ENCODE measurements at regions not wholly inside any gene's neighbourhood (a gene's known extent, or its start where the extent isn't known, plus 50 kb on each side); places are given as distances from the start of the nearest gene placed in this dataset.

- H3K27ac Mint-ChIP-seq: no peak overlapping the region
- H3K9me3 Mint-ChIP-seq (ENCODE audit: low read depth): peaks cover 27% of the 10 kb centered on the region
- no peak for TF ChIP-seq CTCF (IDR thresholded peaks at IDR 0.05; ENCODE audit: unreplicated experiment)
- no peak overlapping the region for H3K4me3 Mint-ChIP-seq (ENCODE audit: low read depth)
- H3K27me3 Mint-ChIP-seq: no peaks in the 10 kb centered on the region
- H3K36me3 Mint-ChIP-seq (ENCODE audit: insufficient read depth): peaks cover 2% of the 10 kb centered on the region
- H3K4me1 Mint-ChIP-seq (ENCODE audit: low read depth): no peaks in the 10 kb centered on the region
- DNase-seq (ENCODE audit: low spot score, unreplicated experiment): no peak
Measured at GRCh38 chr15:81466741-81467140, 92.7 kb upstream of the TMC3 start.

DNA sequence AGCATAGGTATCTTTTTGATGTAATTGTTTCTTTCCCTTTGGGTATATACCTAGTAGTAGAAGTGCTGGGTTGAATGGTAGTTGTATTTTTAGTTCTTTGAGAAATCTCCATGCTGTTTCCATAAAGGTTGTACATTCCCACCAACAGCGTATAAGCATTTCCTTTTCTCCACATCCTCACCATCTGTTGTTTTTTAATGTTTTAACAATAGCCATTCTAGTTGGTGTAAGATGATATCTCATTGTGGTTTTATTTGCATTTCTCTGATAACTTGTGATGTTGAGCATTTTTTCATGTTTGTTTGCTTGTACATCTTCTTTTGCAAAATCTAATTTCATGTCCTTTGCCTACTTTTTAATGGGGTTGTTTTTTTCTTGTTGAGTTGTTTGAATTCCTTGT is 80.0 kb upstream of the TMC3 start:
- DNase-seq (ENCODE audit: low spot score, unreplicated experiment): no peak
- H3K9me3 Mint-ChIP-seq (ENCODE audit: low read depth): no peaks in the 10 kb centered on the region

GRCh38 chr15:81450721-81451120 is 76.7 kb upstream of the TMC3 start:
- no peak overlapping the region for H3K4me3 Mint-ChIP-seq (ENCODE audit: low read depth)
- H3K36me3 Mint-ChIP-seq (ENCODE audit: insufficient read depth): no peaks in the 10 kb centered on the region
- H3K27ac Mint-ChIP-seq: no peak overlapping the region
- peaks cover 3% of the 10 kb centered on the region for H3K9me3 Mint-ChIP-seq (ENCODE audit: low read depth)
- TF ChIP-seq CTCF (IDR thresholded peaks at IDR 0.05; ENCODE audit: unreplicated experiment): no peak
- H3K4me1 Mint-ChIP-seq (ENCODE audit: low read depth): no peaks in the 10 kb centered on the region
- H3K27me3 Mint-ChIP-seq: no peaks in the 10 kb centered on the region
- DNase-seq (ENCODE audit: low spot score, unreplicated experiment): no peak

More for the DNA sequence above, 80.0 kb upstream of the TMC3 start:
- Mint-ChIP-seq H3K27ac (no peak overlapping the region), H3K27me3 (no peaks in the 10 kb centered on the region), H3K4me3 (ENCODE audit: low read depth) (no peak overlapping the region), H3K4me1 (ENCODE audit: low read depth) (no peaks in the 10 kb centered on the region), H3K36me3 (ENCODE audit: insufficient read depth) (no peaks in the 10 kb centered on the region)
- no peak for TF ChIP-seq CTCF (IDR thresholded peaks at IDR 0.05; ENCODE audit: unreplicated experiment)

- H3K9me3 Mint-ChIP-seq (ENCODE audit: low read depth): peaks cover 9% of the 10 kb centered on the region
- H3K4me1 Mint-ChIP-seq (ENCODE audit: low read depth): no peaks in the 10 kb centered on the region
Measured at GRCh38 chr15:81449836-81450474, 75.9 kb upstream of the TMC3 start.

DNA sequence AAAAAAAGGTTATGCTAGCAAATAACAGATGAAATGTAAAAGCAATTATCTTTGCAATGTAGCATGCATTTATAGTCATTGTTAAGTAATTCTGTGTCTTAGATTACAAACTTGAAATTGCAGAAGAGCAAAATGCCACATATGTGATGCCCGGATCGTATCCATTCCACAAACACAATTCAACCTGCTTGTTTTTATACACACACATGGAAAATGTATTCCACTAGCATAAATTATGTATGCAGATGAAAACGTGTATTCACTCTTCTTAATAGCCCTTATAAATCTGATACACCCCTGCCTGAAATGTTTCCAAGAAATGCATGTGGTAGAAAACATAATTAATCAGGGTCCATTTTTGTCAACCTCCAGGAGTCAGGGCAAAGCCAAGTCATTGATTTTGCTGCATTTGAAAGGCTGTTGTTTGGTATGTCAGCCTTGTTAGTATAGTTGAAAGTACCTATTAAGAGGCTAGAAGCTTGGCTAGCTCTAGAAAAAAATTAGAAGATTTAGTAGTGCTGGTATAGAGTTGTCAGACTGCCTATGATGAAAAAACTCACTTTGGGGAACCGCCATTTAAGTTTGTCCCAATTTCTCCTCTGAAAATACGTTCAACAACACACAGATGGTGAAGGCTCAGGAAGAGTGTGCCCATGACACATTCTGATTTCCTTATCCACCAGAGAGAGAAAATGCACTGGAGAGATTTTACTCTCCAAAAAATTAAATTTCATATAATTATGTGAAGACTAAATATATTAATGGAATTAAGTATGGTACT is 69.2 kb upstream of the TMC3 start:
- Mint-ChIP-seq H3K4me3 (ENCODE audit: low read depth) (no peak overlapping the region), H3K27me3 (no peaks in the 10 kb centered on the region), H3K36me3 (ENCODE audit: insufficient read depth) (no peaks in the 10 kb centered on the region), H3K4me1 (ENCODE audit: low read depth) (peaks cover 1% of the 10 kb centered on the region), H3K27ac (no peak overlapping the region), H3K9me3 (ENCODE audit: low read depth) (peaks cover 12% of the 10 kb centered on the region)
- no peak for TF ChIP-seq CTCF (IDR thresholded peaks at IDR 0.05; ENCODE audit: unreplicated experiment)
- no peak for DNase-seq (ENCODE audit: low spot score, unreplicated experiment)

More at GRCh38 chr15:81449836-81450474, 75.9 kb upstream of the TMC3 start:
- no peak for DNase-seq (ENCODE audit: low spot score, unreplicated experiment)
- no peaks in the 10 kb centered on the region for H3K36me3 Mint-ChIP-seq (ENCODE audit: insufficient read depth)
- no peak for TF ChIP-seq CTCF (IDR thresholded peaks at IDR 0.05; ENCODE audit: unreplicated experiment)
- no peak overlapping the region for H3K4me3 Mint-ChIP-seq (ENCODE audit: low read depth)
- H3K27me3 Mint-ChIP-seq: no peaks in the 10 kb centered on the region
- no peak overlapping the region for H3K27ac Mint-ChIP-seq
